A549 (cell line): ENCODE measurements at regions not wholly inside any gene's neighbourhood (a gene's known extent, or its start where the extent isn't known, plus 50 kb on each side); places are given as distances from the start of the nearest gene placed in this dataset.

Source experiments
- BHLHE40 ChIP-seq: IDR thresholded peaks from 2 replicates; pipeline ENCODE4 v1.6.1; 2012; ENCODE audit warnings: low read depth, low read length, inconsistent platforms
- CEBPB ChIP-seq, 2 experiments: fragments of >200 bp in 1 of 2; sonication (Bioruptor Twin) in 1 of 2; formaldehyde crosslinking in 1 of 2; IDR thresholded peaks; 2 replicates each; pipeline ENCODE4 v1.6.1; 2012 to 2016
- CTCF ChIP-seq: fragments of >200 bp; sonication (Bioruptor Twin); formaldehyde crosslinking; IDR thresholded peaks from 3 replicates; pipeline ENCODE4 v1.5.1; 2016
- ESRRA ChIP-seq: fragments of 150-350 bp; IDR thresholded peaks from 2 replicates; pipeline ENCODE4 v1.6.1; 2014; ENCODE audit warnings: mild to moderate bottlenecking, low read length, borderline replicate concordance
- JUNB ChIP-seq: fragments of >200 bp; sonication (Bioruptor Twin); formaldehyde crosslinking; IDR thresholded peaks from 2 replicates; pipeline ENCODE4 v1.6.1; 2016
- POLR2A ChIP-seq: IDR thresholded peaks from 2 replicates; pipeline ENCODE4 v1.6.1; 2012; ENCODE audit warnings: mild to moderate bottlenecking, low read length
- RAD21 ChIP-seq, 2 experiments: fragments of >200 bp in 1 of 2; sonication (Bioruptor Twin) in 1 of 2; formaldehyde crosslinking in 1 of 2; IDR thresholded peaks in 1 of 2; conservative IDR thresholded peaks in 1 of 2; 2 replicates in 1 of 2; 3 replicates in 1 of 2; pipeline ENCODE4 v1.6.1; 2012 to 2018; ENCODE audit warnings: inconsistent platforms in 1 of 2
- RFX5 ChIP-seq: fragments of 450-650 bp; IDR thresholded peaks from 2 replicates; pipeline ENCODE4 v1.7.1; 2014; ENCODE audit warnings: antibody characterized with exemption, mild to moderate bottlenecking, moderate library complexity

- no peak for TF ChIP-seq POLR2A
- TF ChIP-seq ESRRA = no peak
- TF ChIP-seq CEBPB (IDR thresholded peaks at IDR 0.05) = no peak
- no peak for TF ChIP-seq CTCF
- TF ChIP-seq BHLHE40 = no peak
- no peak for TF ChIP-seq RFX5
- TF ChIP-seq JUNB = no peak
- TF ChIP-seq RAD21 (conservative IDR thresholded peaks at IDR 0.05 in 1 of 2, IDR thresholded peaks at IDR 0.05 in 1 of 2) = no peak
Measured at GRCh38 chr15:95520922-95521321, 809.6 kb upstream of the NR2F2 start.
